Mucosa of descending colon (tissue), 3 donors: ENCODE measurements at regions not wholly inside any gene's neighbourhood (a gene's known extent, or its start where the extent isn't known, plus 50 kb on each side); places are given as distances from the start of the nearest gene placed in this dataset.

Source experiments
- ATAC-seq: fragments of 200-7000 bp; cut with Tn5 transposase; one replicate; pipeline ENCODE4 v1.9.1; 2020; ENCODE audit warnings: mild to moderate bottlenecking, moderate library complexity
- DNase-seq, 3 donors: peaks; one replicate each; pipeline ENCODE4 v3.0.0-alpha.2; 2020
- H3K36me3 ChIP-seq: fragments of 200-600 bp; one replicate; pipeline ENCODE4 v1.8.0; 2021; ENCODE audit warnings: low read depth, mild to moderate bottlenecking
- H3K4me1 ChIP-seq: fragments of 200-600 bp; one replicate; pipeline ENCODE4 v1.8.0; 2021; ENCODE audit warnings: low read depth, mild to moderate bottlenecking
- H3K4me3 ChIP-seq: fragments of 200-600 bp; one replicate; pipeline ENCODE4 v1.8.0; 2021; ENCODE audit warnings: mild to moderate bottlenecking
- H3K9me3 ChIP-seq: fragments of 200-600 bp; one replicate; pipeline ENCODE4 v1.8.0; 2021; ENCODE audit warnings: mild to moderate bottlenecking
- intact Hi-C, 2 donors: fragments of 100-400 bp; cut with DNase I in 1 of 2; cut with micrococcal nuclease in 1 of 2; formaldehyde crosslinking; loops; one replicate each; pipeline versions ENCODE4 v1.11.0 to v1.11.1; 2022; cut with DNase I, micrococcal nuclease
- TF ChIP-seq, protein P1 (sequence below): fragments of 200-600 bp; IDR thresholded peaks from one replicate; pipeline ENCODE4 v1.8.0; 2022; ENCODE audit warnings: antibody characterized with exemption, mild to moderate bottlenecking
- donor health status: DM: no; HTN: no; CAD: no; lungs with moderate emphysema.
- donor health status: DM: no; HTN: no; CAD: no.
- donor health status: DM: no; HTN: yes; CAD: no.

DNA sequence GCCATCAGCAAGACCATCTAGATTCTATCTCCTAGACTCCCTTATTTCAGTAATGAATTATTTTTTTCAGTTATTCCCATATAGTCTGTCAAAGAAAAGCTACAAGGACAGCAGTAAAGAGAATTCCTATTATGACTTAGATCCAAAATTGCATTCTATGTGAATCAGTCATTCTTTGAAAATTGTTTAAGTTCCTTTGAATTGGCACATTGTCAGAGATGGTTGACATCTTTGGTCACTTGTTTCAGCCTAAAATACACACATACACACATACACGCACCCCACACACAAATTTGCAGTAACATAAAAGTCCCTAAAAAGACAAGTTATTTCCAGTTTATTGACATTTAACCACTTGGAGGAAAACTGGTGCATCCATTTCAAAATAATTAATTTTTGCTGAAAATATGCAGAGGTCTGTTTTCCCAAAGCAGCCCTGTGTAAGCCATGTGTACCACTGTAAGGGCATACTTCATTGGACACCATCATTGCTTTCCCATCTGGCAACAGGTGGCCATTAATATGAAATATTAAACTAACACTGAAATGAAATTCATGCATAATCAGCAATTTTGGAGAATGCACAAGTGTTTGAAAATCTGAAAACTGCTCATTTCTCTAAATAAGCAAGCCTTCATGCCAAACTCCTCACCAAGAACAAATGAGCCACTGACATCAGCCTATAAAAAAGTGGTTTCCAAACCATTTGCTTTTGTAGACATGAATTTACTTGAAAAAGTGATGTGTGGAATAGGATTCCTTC lies 121.7 kb upstream of the COL1A2 start:
- no peaks in the 10 kb centered on the region for H3K36me3 ChIP-seq
- intact Hi-C loops: no loop called here
- no peak for ATAC-seq

DNA sequence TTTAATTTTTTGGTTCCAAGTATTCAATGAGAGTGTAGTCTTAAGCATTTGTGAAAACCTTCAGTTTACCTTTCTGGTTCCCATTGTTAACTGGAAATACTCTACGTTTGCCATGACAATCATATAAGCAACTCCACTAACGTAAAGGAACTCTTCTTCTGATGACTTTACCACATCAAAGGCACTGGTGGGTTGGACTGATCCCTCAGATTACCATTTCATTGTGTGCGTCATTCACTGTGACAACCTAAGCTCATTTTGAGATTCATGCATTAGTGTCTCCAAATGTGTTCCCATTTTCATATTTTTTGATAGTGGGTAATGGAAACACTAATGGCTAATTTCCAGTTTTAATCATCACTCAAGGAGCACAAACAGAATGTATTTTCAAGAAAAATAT lies 119.9 kb upstream of the COL1A2 start:
- Histone ChIP-seq H3K36me3 (no peaks in the 10 kb centered on the region), H3K9me3 (no peaks in the 10 kb centered on the region), H3K4me1 (no peaks in the 10 kb centered on the region), H3K4me3 (no peak overlapping the region)
- DNase-seq (no peak), ATAC-seq (no peak)
- TF ChIP-seq, protein P1, sequence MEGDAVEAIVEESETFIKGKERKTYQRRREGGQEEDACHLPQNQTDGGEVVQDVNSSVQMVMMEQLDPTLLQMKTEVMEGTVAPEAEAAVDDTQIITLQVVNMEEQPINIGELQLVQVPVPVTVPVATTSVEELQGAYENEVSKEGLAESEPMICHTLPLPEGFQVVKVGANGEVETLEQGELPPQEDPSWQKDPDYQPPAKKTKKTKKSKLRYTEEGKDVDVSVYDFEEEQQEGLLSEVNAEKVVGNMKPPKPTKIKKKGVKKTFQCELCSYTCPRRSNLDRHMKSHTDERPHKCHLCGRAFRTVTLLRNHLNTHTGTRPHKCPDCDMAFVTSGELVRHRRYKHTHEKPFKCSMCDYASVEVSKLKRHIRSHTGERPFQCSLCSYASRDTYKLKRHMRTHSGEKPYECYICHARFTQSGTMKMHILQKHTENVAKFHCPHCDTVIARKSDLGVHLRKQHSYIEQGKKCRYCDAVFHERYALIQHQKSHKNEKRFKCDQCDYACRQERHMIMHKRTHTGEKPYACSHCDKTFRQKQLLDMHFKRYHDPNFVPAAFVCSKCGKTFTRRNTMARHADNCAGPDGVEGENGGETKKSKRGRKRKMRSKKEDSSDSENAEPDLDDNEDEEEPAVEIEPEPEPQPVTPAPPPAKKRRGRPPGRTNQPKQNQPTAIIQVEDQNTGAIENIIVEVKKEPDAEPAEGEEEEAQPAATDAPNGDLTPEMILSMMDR: no peak
- intact Hi-C loops: no loop called here

More for the DNA sequence above, 121.7 kb upstream of the COL1A2 start:
- H3K9me3 ChIP-seq: no peaks in the 10 kb centered on the region
- H3K4me3 ChIP-seq: no peak overlapping the region
- no peaks in the 10 kb centered on the region for H3K4me1 ChIP-seq
- TF ChIP-seq, protein P1: no peak
- DNase-seq: no peak

DNA sequence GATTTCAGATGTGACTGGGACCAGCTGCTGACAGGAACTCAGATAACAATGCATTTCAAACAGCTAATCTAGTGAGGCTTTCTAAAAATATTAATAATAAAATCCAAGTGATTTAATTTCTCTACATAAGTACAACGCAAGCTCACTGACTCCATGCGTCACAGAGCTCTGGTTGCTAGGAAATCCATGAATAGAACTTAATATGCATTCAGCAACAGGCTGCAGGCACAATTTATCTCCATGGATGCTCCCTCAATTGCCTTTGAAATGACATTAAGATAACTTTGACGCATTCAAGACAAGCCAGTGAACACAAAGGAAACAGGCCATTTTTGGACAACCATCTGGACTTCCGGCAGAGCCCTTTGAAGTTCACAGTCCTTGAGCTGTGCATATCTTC lies 118.7 kb upstream of the COL1A2 start:
- ATAC-seq: no peak
- intact Hi-C loops: no loop called here
- DNase-seq: no peak

DNA sequence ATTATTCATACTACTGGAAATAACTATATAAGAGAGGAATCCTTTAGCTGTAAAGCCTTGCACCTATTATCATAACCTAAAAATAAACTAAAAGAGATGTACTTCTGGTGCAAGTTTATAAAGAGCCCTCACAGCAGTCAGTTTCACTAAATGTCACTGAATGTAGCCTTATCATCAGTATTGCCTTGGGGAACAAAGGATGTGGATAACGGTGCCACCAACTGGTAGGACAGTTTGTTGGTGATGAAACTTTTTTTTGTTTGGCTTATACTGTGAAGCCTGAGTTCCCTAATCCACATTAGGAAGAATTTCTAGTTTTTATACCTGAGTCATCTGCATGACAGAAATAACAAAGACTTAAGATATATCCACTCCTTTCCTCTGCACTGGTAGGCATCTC lies 117.9 kb upstream of the COL1A2 start:
- ATAC-seq (no peak), DNase-seq (no peak)
- TF ChIP-seq, protein P1: no peak
- H3K4me3 ChIP-seq: no peak overlapping the region
- H3K4me1 ChIP-seq: no peaks in the 10 kb centered on the region
- H3K9me3 ChIP-seq: no peaks in the 10 kb centered on the region
- no peaks in the 10 kb centered on the region for H3K36me3 ChIP-seq
- intact Hi-C loops: no loop called here

More for the DNA sequence above, 118.7 kb upstream of the COL1A2 start:
- Histone ChIP-seq H3K9me3 (no peaks in the 10 kb centered on the region), H3K4me3 (no peak overlapping the region), H3K36me3 (no peaks in the 10 kb centered on the region), H3K4me1 (no peaks in the 10 kb centered on the region)
- TF ChIP-seq, protein P1: no peak

DNA sequence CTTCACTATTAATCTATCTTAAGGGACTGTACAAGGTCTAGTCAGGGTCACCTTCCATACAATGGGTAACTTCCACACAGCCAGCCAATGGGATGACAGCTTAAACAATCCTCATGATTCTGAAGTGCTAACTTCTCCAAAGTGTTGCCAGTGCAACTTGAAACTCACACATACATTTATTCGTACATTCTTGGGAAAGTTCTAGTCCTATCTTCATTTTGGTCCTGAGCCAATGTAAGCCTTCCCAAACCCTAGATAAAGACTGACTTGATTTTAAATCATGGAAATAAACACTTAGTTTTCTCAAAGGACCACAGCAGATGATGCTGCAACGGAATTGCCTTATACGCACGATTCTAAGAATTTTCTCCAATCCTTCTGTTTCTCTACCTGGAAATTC lies 117.5 kb upstream of the COL1A2 start:
- intact Hi-C loops: no loop called here
- TF ChIP-seq, protein P1: no peak
- Histone ChIP-seq H3K4me3 (no peak overlapping the region), H3K4me1 (no peaks in the 10 kb centered on the region), H3K36me3 (no peaks in the 10 kb centered on the region), H3K9me3 (no peaks in the 10 kb centered on the region)
- DNase-seq (no peak), ATAC-seq (no peak)
